ENCODE measurements at regions not wholly inside any gene's neighbourhood (a gene's known extent, or its start where the extent isn't known, plus 50 kb on each side); places are given as distances from the start of the nearest gene placed in this dataset.

GRCh38 chr4:86497980-86498862 lies 95.9 kb upstream of the PTPN13 start:
- Histone ChIP-seq H3K27ac (peak overlapping the region in 1 of 4 donors; percentile 27), H3K4me1 (no peaks in the 10 kb centered on the region), H3K4me3 (no peak overlapping the region), H3K36me3 (no peaks in the 10 kb centered on the region), H3K27me3 (no peaks in the 10 kb centered on the region), H3K9me3 (no peaks in the 10 kb centered on the region)
- FAIRE-seq (peak; percentile 87), DNase-seq (no peak), ATAC-seq (peak; percentile 68 to 89 (median 88))
- intact Hi-C loops (cut with DNase I): loop anchor here in 2 of 3 donors (5.0 to 10.0 kb wide), 2 partner anchors 397 to 399 kb away; partner anchors contain the start of gene C4orf36 (in 1 of the 2)
- 21 to 22% methylated on average over 5 of the region's 5 CpGs for WGBS, 2 donors
- TF ChIP-seq CTCF (IDR thresholded peaks at IDR 0.05): peak; percentile 54 to 77 (median 72)

- Histone ChIP-seq H3K9me3 (no peaks in the 10 kb centered on the region), H3K4me3 (no peak overlapping the region), H3K36me3 (no peaks in the 10 kb centered on the region), H3K4me1 (no peaks in the 10 kb centered on the region), H3K27me3 (no peaks in the 10 kb centered on the region), H3K27ac (no peak overlapping the region)
- no peak for FAIRE-seq
- no peak for ATAC-seq
- TF ChIP-seq CTCF (IDR thresholded peaks at IDR 0.05): no peak
- 15 to 16% methylated on average over 1 of the region's 1 CpG for WGBS, 2 donors
- DNase-seq: no peak
- intact Hi-C loops (cut with DNase I): loop anchor here in 2 of 3 donors (5.0 to 10.0 kb wide), 2 partner anchors 396 to 398 kb away; partner anchors contain the start of gene C4orf36 (in 1 of the 2)
Observed at GRCh38 chr4:86498863-86499166, 95.3 kb upstream of the PTPN13 start.

GRCh38 chr4:86500527-86500926 lies 93.6 kb upstream of the PTPN13 start:
- H3K27ac ChIP-seq: no peak overlapping the region
- no peaks in the 10 kb centered on the region for H3K27me3 ChIP-seq
- no peaks in the 10 kb centered on the region for H3K9me3 ChIP-seq
- intact Hi-C loops (cut with DNase I): no loop called here
- no peaks in the 10 kb centered on the region for H3K4me1 ChIP-seq
- no peak for ATAC-seq
- FAIRE-seq: no peak
- no peak for TF ChIP-seq CTCF (IDR thresholded peaks at IDR 0.05)
- DNase-seq: no peak
- no peaks in the 10 kb centered on the region for H3K36me3 ChIP-seq
- H3K4me3 ChIP-seq: no peak overlapping the region

GRCh38 chr4:86502081-86502480 lies 92.0 kb upstream of the PTPN13 start:
- no peaks in the 10 kb centered on the region for H3K4me1 ChIP-seq
- intact Hi-C loops (cut with DNase I): no loop called here
- H3K27ac ChIP-seq: no peak overlapping the region
- H3K36me3 ChIP-seq: no peaks in the 10 kb centered on the region
- ATAC-seq (no peak), DNase-seq (no peak), FAIRE-seq (no peak)
- H3K4me3 ChIP-seq: no peak overlapping the region
- WGBS, 2 donors: 74 to 89% methylated on average over 2 of the region's 2 CpGs
- no peaks in the 10 kb centered on the region for H3K9me3 ChIP-seq
- no peaks in the 10 kb centered on the region for H3K27me3 ChIP-seq
- TF ChIP-seq CTCF (IDR thresholded peaks at IDR 0.05): no peak

- ATAC-seq: no peak
- intact Hi-C loops (cut with DNase I): no loop called here
- Histone ChIP-seq H3K27ac (no peak overlapping the region), H3K36me3 (no peaks in the 10 kb centered on the region), H3K4me1 (no peaks in the 10 kb centered on the region), H3K4me3 (no peak overlapping the region), H3K9me3 (no peaks in the 10 kb centered on the region), H3K27me3 (no peaks in the 10 kb centered on the region)
- DNase-seq: no peak
- no peak for FAIRE-seq
- TF ChIP-seq CTCF (IDR thresholded peaks at IDR 0.05): no peak
- WGBS, 2 donors: 18 to 32% methylated on average over 1 of the region's 1 CpG
Observed at GRCh38 chr4:86506591-86506990, 87.5 kb upstream of the PTPN13 start.
